Mesendoderm (in vitro differentiated cells): ENCODE measurements at regions not wholly inside any gene's neighbourhood (a gene's known extent, or its start where the extent isn't known, plus 50 kb on each side); places are given as distances from the start of the nearest gene placed in this dataset.

Experiments
- DNase-seq: peaks from one replicate; pipeline ENCODE4 v3.0.0; 2013
- H2AK5ac ChIP-seq: 2 replicates; pipeline ENCODE4 v1.6.1; 2013; ENCODE audit warnings: low read length, inconsistent platforms
- H2BK120ac ChIP-seq: 2 replicates; pipeline ENCODE4 v1.6.1; 2013; ENCODE audit warnings: low read depth, mild to moderate bottlenecking, low read length, moderate library complexity, mixed read lengths
- H2BK15ac ChIP-seq: replicated peaks from 2 replicates; pipeline ENCODE4 v1.6.1; 2013; ENCODE audit warnings: low read depth, mild to moderate bottlenecking, moderate library complexity
- H2BK5ac ChIP-seq: 2 replicates; pipeline ENCODE4 v1.6.1; 2013; ENCODE audit warnings: low read length, inconsistent platforms
- H3K18ac ChIP-seq: 2 replicates; pipeline ENCODE4 v1.6.1; 2013; ENCODE audit warnings: mild to moderate bottlenecking, low read length, mixed read lengths
- H3K23ac ChIP-seq: one replicate; pipeline ENCODE4 v1.6.1; 2013; ENCODE audit warnings: low read length
- H3K27ac ChIP-seq: 2 replicates; pipeline ENCODE4 v1.5.1; 2013; ENCODE audit warnings: low read depth, mild to moderate bottlenecking, inconsistent platforms, low read length, moderate library complexity
- H3K27me3 ChIP-seq: 2 replicates; pipeline ENCODE4 v1.6.1; 2013; ENCODE audit warnings: low read length, control low read depth, mild to moderate bottlenecking, inconsistent platforms; ENCODE audit not compliant: insufficient read depth, poor library complexity
- H3K36me3 ChIP-seq: 2 replicates; pipeline ENCODE4 v1.6.1; 2013; ENCODE audit warnings: low read length, inconsistent platforms; ENCODE audit not compliant: control insufficient read depth, insufficient read depth
- H3K4ac ChIP-seq: one replicate; pipeline ENCODE4 v1.6.1; 2013; ENCODE audit warnings: low read depth, mild to moderate bottlenecking, low read length, moderate library complexity
- H3K4me1 ChIP-seq: 2 replicates; pipeline ENCODE4 v1.6.1; 2013; ENCODE audit warnings: low read depth, low read length, inconsistent platforms; ENCODE audit not compliant: control insufficient read depth
- H3K4me2 ChIP-seq: 2 replicates; pipeline ENCODE4 v1.6.1; 2013; ENCODE audit warnings: low read length
- H3K4me3 ChIP-seq: 2 replicates; pipeline ENCODE4 v1.5.1; 2013; ENCODE audit warnings: mild to moderate bottlenecking, low read length
- H3K56ac ChIP-seq: one replicate; pipeline ENCODE4 v1.6.1; 2013; ENCODE audit warnings: low read length
- H3K79me1 ChIP-seq: 2 replicates; pipeline ENCODE4 v1.6.1; 2013; ENCODE audit warnings: low read length, inconsistent platforms
- H3K79me2 ChIP-seq: 2 replicates; pipeline ENCODE4 v1.6.1; 2013; ENCODE audit warnings: mild to moderate bottlenecking, low read length; ENCODE audit not compliant: control insufficient read depth, insufficient read depth
- H3K9ac ChIP-seq: 2 replicates; pipeline ENCODE4 v1.6.1; 2013; ENCODE audit warnings: low read length, inconsistent platforms
- H4K5ac ChIP-seq: one replicate; pipeline ENCODE4 v1.6.1; 2013; ENCODE audit warnings: low read length
- H4K8ac ChIP-seq: one replicate; pipeline ENCODE4 v1.6.1; 2013; ENCODE audit warnings: low read depth, mild to moderate bottlenecking, control low read depth, low read length, moderate library complexity
- whole genome bisulfite sequencing: extraction: QIAGEN DNeasy Blood & Tissue Kit; methylation state at CpG from one replicate; pipeline ENCODE4 v1.1.7; 2013; ENCODE audit warnings: low lambda C conversion rate, missing lambda C conversion rate; ENCODE audit not compliant: insufficient coverage; ENCODE audit errors: extremely low coverage; 5-methylcytosine and 5-hydroxymethylcytosine counted together

- Histone ChIP-seq H3K36me3 (no peaks in the 10 kb centered on the region), H3K9ac (no peak overlapping the region), H3K79me2 (no peaks in the 10 kb centered on the region), H3K4me2 (no peak overlapping the region), H3K4me1 (peaks cover 3% of the 10 kb centered on the region), H4K5ac (no peak overlapping the region), H3K27ac (no peak overlapping the region), H3K27me3 (no peaks in the 10 kb centered on the region), H3K18ac (no peak overlapping the region), H2BK5ac (no peak overlapping the region), H3K23ac (no peak overlapping the region), H2BK120ac (no peak overlapping the region), H3K4ac (no peak overlapping the region), H3K79me1 (no peaks in the 10 kb centered on the region), H3K56ac (no peak overlapping the region), H3K4me3 (no peak overlapping the region), H2AK5ac (no peak overlapping the region), H2BK15ac (no peak overlapping the region), H4K8ac (no peak overlapping the region)
- peak; percentile 51 for DNase-seq
These were observed 547.2 kb downstream of the ANKRD7 start for GRCh38 chr7:118771672-118772071.

- no peak overlapping the region for H3K18ac ChIP-seq
- peaks cover 3% of the 10 kb centered on the region for H3K4me1 ChIP-seq
- H2BK15ac ChIP-seq, result no peak overlapping the region
- H3K9ac ChIP-seq, result no peak overlapping the region
- no peak overlapping the region for H3K4ac ChIP-seq
- H3K4me3 ChIP-seq, result no peak overlapping the region
- H2BK120ac ChIP-seq, result no peak overlapping the region
- peak; percentile 55 for DNase-seq
- WGBS, result no CpG with 5 or more reads among the region's 1 CpG
- no peak overlapping the region for H3K27ac ChIP-seq
- H3K23ac ChIP-seq, result no peak overlapping the region
- no peak overlapping the region for H2AK5ac ChIP-seq
- H4K8ac ChIP-seq, result no peak overlapping the region
- H4K5ac ChIP-seq, result no peak overlapping the region
- no peaks in the 10 kb centered on the region for H3K79me1 ChIP-seq
- no peaks in the 10 kb centered on the region for H3K79me2 ChIP-seq
- H2BK5ac ChIP-seq, result no peak overlapping the region
- H3K36me3 ChIP-seq, result no peaks in the 10 kb centered on the region
- no peak overlapping the region for H3K4me2 ChIP-seq
- H3K27me3 ChIP-seq, result no peaks in the 10 kb centered on the region
- no peak overlapping the region for H3K56ac ChIP-seq
These were observed 552.8 kb downstream of the ANKRD7 start for GRCh38 chr7:118777308-118777707.

- H3K79me1 ChIP-seq, result no peaks in the 10 kb centered on the region
- no peak overlapping the region for H2BK120ac ChIP-seq
- H3K4me2 ChIP-seq, result no peak overlapping the region
- no peaks in the 10 kb centered on the region for H3K27me3 ChIP-seq
- H4K8ac ChIP-seq, result no peak overlapping the region
- H3K9ac ChIP-seq, result no peak overlapping the region
- no peak for DNase-seq
- no peak overlapping the region for H3K27ac ChIP-seq
- no peak overlapping the region for H4K5ac ChIP-seq
- H2AK5ac ChIP-seq, result no peak overlapping the region
- H3K4me3 ChIP-seq, result no peak overlapping the region
- no peaks in the 10 kb centered on the region for H3K4me1 ChIP-seq
- no peaks in the 10 kb centered on the region for H3K36me3 ChIP-seq
- H3K79me2 ChIP-seq, result no peaks in the 10 kb centered on the region
- no CpG with 5 or more reads among the region's 4 CpGs for WGBS
- no peak overlapping the region for H3K18ac ChIP-seq
- H3K4ac ChIP-seq, result no peak overlapping the region
- H2BK5ac ChIP-seq, result no peak overlapping the region
- no peak overlapping the region for H2BK15ac ChIP-seq
- no peak overlapping the region for H3K56ac ChIP-seq
- H3K23ac ChIP-seq, result no peak overlapping the region
These were observed 568.2 kb downstream of the ANKRD7 start for GRCh38 chr7:118792682-118793081.

GRCh38 chr7:118793582-118793981 is 569.1 kb downstream of the ANKRD7 start:
- H3K18ac ChIP-seq, result no peak overlapping the region
- H3K23ac ChIP-seq, result no peak overlapping the region
- no peak overlapping the region for H2AK5ac ChIP-seq
- no peaks in the 10 kb centered on the region for H3K79me1 ChIP-seq
- no CpG with 5 or more reads among the region's 1 CpG for WGBS
- no peak overlapping the region for H3K9ac ChIP-seq
- H3K79me2 ChIP-seq, result no peaks in the 10 kb centered on the region
- no peak overlapping the region for H2BK5ac ChIP-seq
- no peak overlapping the region for H4K8ac ChIP-seq
- H2BK120ac ChIP-seq, result no peak overlapping the region
- no peak overlapping the region for H3K4me3 ChIP-seq
- H3K56ac ChIP-seq, result no peak overlapping the region
- DNase-seq, result no peak
- no peak overlapping the region for H4K5ac ChIP-seq
- H3K4me2 ChIP-seq, result no peak overlapping the region
- H3K4me1 ChIP-seq, result no peaks in the 10 kb centered on the region
- H3K36me3 ChIP-seq, result no peaks in the 10 kb centered on the region
- H3K4ac ChIP-seq, result no peak overlapping the region
- no peak overlapping the region for H3K27ac ChIP-seq
- H2BK15ac ChIP-seq, result no peak overlapping the region
- no peaks in the 10 kb centered on the region for H3K27me3 ChIP-seq

- Histone ChIP-seq H3K9ac (no peak overlapping the region), H3K27me3 (no peaks in the 10 kb centered on the region), H3K36me3 (no peaks in the 10 kb centered on the region), H3K23ac (no peak overlapping the region), H3K4me1 (no peaks in the 10 kb centered on the region), H4K5ac (no peak overlapping the region), H3K27ac (no peak overlapping the region), H3K4ac (no peak overlapping the region), H4K8ac (no peak overlapping the region), H3K56ac (peak overlapping the region; percentile 32), H3K79me2 (no peaks in the 10 kb centered on the region), H2BK120ac (no peak overlapping the region), H3K79me1 (no peaks in the 10 kb centered on the region), H2BK15ac (no peak overlapping the region), H3K4me3 (no peak overlapping the region), H2BK5ac (no peak overlapping the region), H3K18ac (no peak overlapping the region), H2AK5ac (no peak overlapping the region), H3K4me2 (no peak overlapping the region)
- no CpG with 5 or more reads among the region's 1 CpG for WGBS
- DNase-seq, result no peak
These were observed 569.9 kb downstream of the ANKRD7 start for GRCh38 chr7:118794419-118794818.

GRCh38 chr7:118801366-118801765 is 576.9 kb downstream of the ANKRD7 start:
- Histone ChIP-seq H3K27me3 (no peaks in the 10 kb centered on the region), H3K79me2 (no peaks in the 10 kb centered on the region), H3K4ac (no peak overlapping the region), H3K9ac (no peak overlapping the region), H2BK120ac (no peak overlapping the region), H3K27ac (no peak overlapping the region), H3K18ac (no peak overlapping the region), H3K4me3 (no peak overlapping the region), H3K36me3 (no peaks in the 10 kb centered on the region), H2AK5ac (no peak overlapping the region), H3K4me2 (no peak overlapping the region), H3K23ac (no peak overlapping the region), H3K56ac (no peak overlapping the region), H2BK15ac (no peak overlapping the region), H4K8ac (no peak overlapping the region), H3K4me1 (no peaks in the 10 kb centered on the region), H2BK5ac (no peak overlapping the region), H3K79me1 (no peaks in the 10 kb centered on the region), H4K5ac (no peak overlapping the region)
- no CpG with 5 or more reads among the region's 2 CpGs for WGBS
- DNase-seq, result no peak
